ENCODE measurements at regions not wholly inside any gene's neighbourhood (a gene's known extent, or its start where the extent isn't known, plus 50 kb on each side); places are given as distances from the start of the nearest gene placed in this dataset.

DNA sequence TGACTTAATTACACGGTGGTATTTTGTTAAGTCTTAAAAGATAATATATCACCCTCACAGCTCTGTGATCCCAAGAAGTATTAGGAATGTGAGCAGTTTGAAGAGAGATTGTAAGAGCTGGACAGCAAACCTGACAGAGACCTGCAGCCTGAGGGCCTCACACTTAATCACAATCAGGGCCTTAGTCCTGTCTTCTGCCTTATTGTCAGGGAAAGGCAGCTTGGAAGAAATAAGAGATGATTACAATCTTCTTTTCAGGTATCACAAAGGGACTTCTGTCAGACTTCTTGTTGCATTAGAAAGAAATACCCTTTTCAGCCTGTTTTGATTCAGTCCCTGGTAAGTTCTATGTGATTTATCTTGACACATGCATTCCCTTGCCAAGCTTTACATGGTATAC, 1433.8 kb upstream of the SLC39A10 start:
- WGBS (ENCODE audit: insufficient coverage): no CpG with 5 or more reads among the region's 1 CpG
- no peak for DNase-seq
- Mint-ChIP-seq H3K27ac (no peak overlapping the region), H3K9me3 (peaks cover 0 to 3% (median 0%) of the 10 kb centered on the region in 7 donors), H3K4me1 (no peaks in the 10 kb centered on the region), H3K27me3 (ENCODE audit: low read depth in 3 of 3) (peaks cover 0 to 1% (median 0%) of the 10 kb centered on the region in 3 donors), H3K4me3 (no peak overlapping the region), H3K36me3 (no peaks in the 10 kb centered on the region)
- H4K20me1 ChIP-seq (ENCODE audit: insufficient read depth, low read length): no peaks in the 10 kb centered on the region
- H2AFZ ChIP-seq (ENCODE audit: insufficient read depth, low read depth, low read length, poor library complexity, severe bottlenecking): no peak overlapping the region
- no peak overlapping the region for H3K9ac ChIP-seq (ENCODE audit: insufficient read depth, low read length, poor library complexity, severe bottlenecking)
- intact Hi-C loops (cut with micrococcal nuclease): no loop called here
- no peaks in the 10 kb centered on the region for H3K4me1 ChIP-seq (ENCODE audit: control insufficient read depth in 1 of 2, insufficient read depth in 2 of 2, low read length in 2 of 2)
- no peak overlapping the region for H3K27ac ChIP-seq (ENCODE audit: low read depth in 1 of 2, low read length in 2 of 2)
- H3K9me3 ChIP-seq (replicated peaks in 1 of 2; ENCODE audit: control insufficient read depth in 1 of 2, insufficient read depth in 1 of 2, low read length in 2 of 2): no peaks in the 10 kb centered on the region
- H3K4me3 ChIP-seq (replicated peaks in 1 of 3; ENCODE audit: low read depth in 2 of 3, low read length in 3 of 3): no peak overlapping the region
- no peak overlapping the region for H3K4me2 ChIP-seq (replicated peaks; ENCODE audit: extremely low read depth, low read length, poor library complexity, severe bottlenecking)
- H3K79me2 ChIP-seq (ENCODE audit: insufficient read depth, low read length): no peaks in the 10 kb centered on the region
- TF ChIP-seq CTCF (IDR thresholded peaks at IDR 0.05): no peak
- no peaks in the 10 kb centered on the region for H3K27me3 ChIP-seq (ENCODE audit: control insufficient read depth in 2 of 2, insufficient read depth in 2 of 2, low read length in 2 of 2)
- H3K36me3 ChIP-seq (replicated peaks in 1 of 2; ENCODE audit: control insufficient read depth in 1 of 2, insufficient read depth in 2 of 2, low read length in 2 of 2): no peaks in the 10 kb centered on the region

DNA sequence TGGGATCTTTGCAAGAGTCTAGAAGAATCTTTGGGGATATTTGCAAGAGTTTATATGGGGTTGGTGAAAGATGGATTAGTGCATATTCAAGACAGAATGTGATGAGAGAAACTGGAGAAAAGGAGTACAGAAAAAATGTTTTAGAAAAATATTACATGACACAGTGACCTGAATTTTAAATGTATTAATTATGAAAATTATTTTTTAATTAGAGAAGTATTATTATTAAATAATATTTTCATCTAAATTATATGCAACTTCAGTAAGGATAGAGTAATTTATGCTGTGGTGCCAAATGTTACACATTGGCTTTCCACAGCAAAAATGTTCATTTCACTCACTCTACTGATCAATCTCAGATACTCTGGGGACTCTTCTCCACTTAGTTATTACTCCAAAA, 1442.8 kb upstream of the SLC39A10 start:
- intact Hi-C loops (cut with micrococcal nuclease): no loop called here

More for the DNA sequence above, 1442.8 kb upstream of the SLC39A10 start:
- no peak overlapping the region for H3K4me3 ChIP-seq (replicated peaks in 1 of 3; ENCODE audit: low read depth in 2 of 3, low read length in 3 of 3)
- H3K4me1 ChIP-seq (ENCODE audit: control insufficient read depth in 1 of 2, insufficient read depth in 2 of 2, low read length in 2 of 2): no peaks in the 10 kb centered on the region
- no peaks in the 10 kb centered on the region for H3K27me3 ChIP-seq (ENCODE audit: control insufficient read depth in 2 of 2, insufficient read depth in 2 of 2, low read length in 2 of 2)
- no peaks in the 10 kb centered on the region for H3K9me3 ChIP-seq (replicated peaks in 1 of 2; ENCODE audit: control insufficient read depth in 1 of 2, insufficient read depth in 1 of 2, low read length in 2 of 2)
- Mint-ChIP-seq H3K27me3 (ENCODE audit: low read depth in 3 of 3) (no peaks in the 10 kb centered on the region), H3K36me3 (no peaks in the 10 kb centered on the region), H3K4me1 (no peaks in the 10 kb centered on the region), H3K9me3 (peaks cover 0 to 6% (median 1%) of the 10 kb centered on the region in 7 donors), H3K27ac (no peak overlapping the region), H3K4me3 (no peak overlapping the region)
- no peaks in the 10 kb centered on the region for H4K20me1 ChIP-seq (ENCODE audit: insufficient read depth, low read length)
- H2AFZ ChIP-seq (ENCODE audit: insufficient read depth, low read depth, low read length, poor library complexity, severe bottlenecking): no peak overlapping the region
- H3K4me2 ChIP-seq (replicated peaks; ENCODE audit: extremely low read depth, low read length, poor library complexity, severe bottlenecking): no peak overlapping the region
- H3K79me2 ChIP-seq (ENCODE audit: insufficient read depth, low read length): no peaks in the 10 kb centered on the region
- no peak overlapping the region for H3K9ac ChIP-seq (ENCODE audit: insufficient read depth, low read length, poor library complexity, severe bottlenecking)
- no peak for TF ChIP-seq CTCF (IDR thresholded peaks at IDR 0.05)
- no peak overlapping the region for H3K27ac ChIP-seq (ENCODE audit: low read depth in 1 of 2, low read length in 2 of 2)
- no peak for DNase-seq
- H3K36me3 ChIP-seq (replicated peaks in 1 of 2; ENCODE audit: control insufficient read depth in 1 of 2, insufficient read depth in 2 of 2, low read length in 2 of 2): no peaks in the 10 kb centered on the region

Measured in CD14-positive monocyte (primary cell).